ENCODE measurements at regions not wholly inside any gene's neighbourhood (a gene's known extent, or its start where the extent isn't known, plus 50 kb on each side); places are given as distances from the start of the nearest gene placed in this dataset.

- Histone ChIP-seq H4K20me1 (no peaks in the 10 kb centered on the region), H3K4me2 (peak overlapping the region in 2 of 11 experiments; percentile 4 to 11; a peak in 2 of 22 replicates), H3K27me3 (no peaks in the 10 kb centered on the region), H3K36me3 (no peaks in the 10 kb centered on the region), H3K27ac (no peak overlapping the region), H3K4me1 (peaks cover 0 to 10% (median 9%) of the 10 kb centered on the region in 10 experiments; a peak in 11 of 20 replicates), H3K9ac (no peak overlapping the region), H3K9me3 (replicated peaks in 1 of 11) (no peaks in the 10 kb centered on the region), H3K4me3 (no peak overlapping the region)
- TF ChIP-seq Cebpa-rat (IDR thresholded peaks at IDR 0.05): no peak
These were observed 167.8 kb upstream of the TUT7 start for GRCh38 chr9:86521977-86522376.

- no peaks in the 10 kb centered on the region for H3K36me3 ChIP-seq
- TF ChIP-seq Cebpa-rat (IDR thresholded peaks at IDR 0.05): no peak
- peaks cover 0 to 10% (median 9%) of the 10 kb centered on the region in 10 experiments; a peak in 11 of 20 replicates for H3K4me1 ChIP-seq
- H3K4me3 ChIP-seq: no peak overlapping the region
- 0 out of 22 replicates have a peak overlapping the region, but pooled peaks of 1 of the 11 experiments have one; percentile 4 for H3K4me2 ChIP-seq
- H3K27ac ChIP-seq: no peak overlapping the region
- peaks cover 0 to 4% (median 0%) of the 10 kb centered on the region in 11 experiments; a peak in 1 of 22 replicates for H3K9me3 ChIP-seq (replicated peaks in 1 of 11)
- H3K9ac ChIP-seq: no peak overlapping the region
- H4K20me1 ChIP-seq: no peaks in the 10 kb centered on the region
- no peaks in the 10 kb centered on the region for H3K27me3 ChIP-seq
These were observed 167.1 kb upstream of the TUT7 start for GRCh38 chr9:86521322-86521721.

GRCh38 chr9:86519066-86519615 is 164.9 kb upstream of the TUT7 start:
- no peaks in the 10 kb centered on the region for H4K20me1 ChIP-seq
- TF ChIP-seq Cebpa-rat (IDR thresholded peaks at IDR 0.05): no peak
- H3K27ac ChIP-seq: no peak overlapping the region
- H3K9ac ChIP-seq: no peak overlapping the region
- no peaks in the 10 kb centered on the region for H3K36me3 ChIP-seq
- peaks cover 0 to 4% (median 0%) of the 10 kb centered on the region in 11 experiments; a peak in 1 of 22 replicates for H3K9me3 ChIP-seq (replicated peaks in 1 of 11)
- peaks cover 0 to 20% (median 9%) of the 10 kb centered on the region in 10 experiments; a peak in 11 of 20 replicates for H3K4me1 ChIP-seq
- H3K4me3 ChIP-seq: no peak overlapping the region
- H3K27me3 ChIP-seq: no peaks in the 10 kb centered on the region
- peak overlapping the region in 2 of 11 experiments; percentile 10 to 21; a peak in 2 of 22 replicates for H3K4me2 ChIP-seq

- Histone ChIP-seq H3K4me2 (no peak overlapping the region), H3K9me3 (replicated peaks in 1 of 11) (peaks cover 0 to 4% (median 0%) of the 10 kb centered on the region in 11 experiments; a peak in 1 of 22 replicates), H3K27me3 (no peaks in the 10 kb centered on the region), H3K4me1 (peaks cover 0 to 23% (median 9%) of the 10 kb centered on the region in 10 experiments; a peak in 11 of 20 replicates), H3K9ac (no peak overlapping the region), H3K4me3 (no peak overlapping the region), H4K20me1 (no peaks in the 10 kb centered on the region), H3K27ac (no peak overlapping the region), H3K36me3 (no peaks in the 10 kb centered on the region)
- no peak for TF ChIP-seq Cebpa-rat (IDR thresholded peaks at IDR 0.05)
These were observed 163.3 kb upstream of the TUT7 start for GRCh38 chr9:86517475-86517874.

GRCh38 chr9:86516564-86516963 is 162.4 kb upstream of the TUT7 start:
- H3K4me2 ChIP-seq: no peak overlapping the region
- H3K4me3 ChIP-seq: no peak overlapping the region
- H3K36me3 ChIP-seq: no peaks in the 10 kb centered on the region
- peaks cover 0 to 14% (median 9%) of the 10 kb centered on the region in 10 experiments; a peak in 11 of 20 replicates for H3K4me1 ChIP-seq
- H4K20me1 ChIP-seq: no peaks in the 10 kb centered on the region
- peaks cover 0 to 4% (median 0%) of the 10 kb centered on the region in 11 experiments; a peak in 1 of 22 replicates for H3K9me3 ChIP-seq (replicated peaks in 1 of 11)
- no peaks in the 10 kb centered on the region for H3K27me3 ChIP-seq
- TF ChIP-seq Cebpa-rat (IDR thresholded peaks at IDR 0.05): no peak
- no peak overlapping the region for H3K9ac ChIP-seq
- H3K27ac ChIP-seq: no peak overlapping the region

GRCh38 chr9:86515221-86515620 is 161.0 kb upstream of the TUT7 start:
- TF ChIP-seq Cebpa-rat (IDR thresholded peaks at IDR 0.05): no peak

GRCh38 chr9:86513429-86513828 is 159.2 kb upstream of the TUT7 start:
- no peak overlapping the region for H3K4me2 ChIP-seq
- H3K9ac ChIP-seq: no peak overlapping the region
- H3K4me1 ChIP-seq: peaks cover 0 to 13% (median 5%) of the 10 kb centered on the region in 10 experiments; a peak in 11 of 20 replicates
- no peak overlapping the region for H3K4me3 ChIP-seq
- no peaks in the 10 kb centered on the region for H3K36me3 ChIP-seq
- no peaks in the 10 kb centered on the region for H3K27me3 ChIP-seq
- no peak for TF ChIP-seq Cebpa-rat (IDR thresholded peaks at IDR 0.05)
- H4K20me1 ChIP-seq: no peaks in the 10 kb centered on the region
- peaks cover 0 to 4% (median 0%) of the 10 kb centered on the region in 11 experiments; a peak in 1 of 22 replicates for H3K9me3 ChIP-seq (replicated peaks in 1 of 11)
- no peak overlapping the region for H3K27ac ChIP-seq

More at GRCh38 chr9:86515221-86515620, 161.0 kb upstream of the TUT7 start:
- Histone ChIP-seq H3K4me3 (no peak overlapping the region), H3K9me3 (replicated peaks in 1 of 11) (peaks cover 0 to 4% (median 0%) of the 10 kb centered on the region in 11 experiments; a peak in 1 of 22 replicates), H3K36me3 (no peaks in the 10 kb centered on the region), H3K27ac (no peak overlapping the region), H3K27me3 (no peaks in the 10 kb centered on the region), H4K20me1 (no peaks in the 10 kb centered on the region), H3K4me1 (peaks cover 0 to 13% (median 9%) of the 10 kb centered on the region in 10 experiments; a peak in 11 of 20 replicates), H3K4me2 (peak overlapping the region in 2 of 11 experiments; percentile 4 to 24; a peak in 2 of 22 replicates), H3K9ac (no peak overlapping the region)

- no peak overlapping the region for H3K4me2 ChIP-seq
- no peak overlapping the region for H3K9ac ChIP-seq
- no peak overlapping the region for H3K4me3 ChIP-seq
- H3K27me3 ChIP-seq: no peaks in the 10 kb centered on the region
- no peaks in the 10 kb centered on the region for H4K20me1 ChIP-seq
- peaks cover 0 to 4% (median 0%) of the 10 kb centered on the region in 11 experiments; a peak in 1 of 22 replicates for H3K9me3 ChIP-seq (replicated peaks in 1 of 11)
- no peak overlapping the region for H3K27ac ChIP-seq
- H3K36me3 ChIP-seq: no peaks in the 10 kb centered on the region
- no peak for TF ChIP-seq Cebpa-rat (IDR thresholded peaks at IDR 0.05)
- peaks cover 0 to 13% (median 0%) of the 10 kb centered on the region in 10 experiments; a peak in 4 of 20 replicates for H3K4me1 ChIP-seq
These were observed 158.7 kb upstream of the TUT7 start for GRCh38 chr9:86512929-86513328.

- H3K27me3 ChIP-seq: no peaks in the 10 kb centered on the region
- no peak overlapping the region for H3K27ac ChIP-seq
- H3K4me2 ChIP-seq: no peak overlapping the region
- H3K4me1 ChIP-seq: peaks cover 0 to 13% (median 0%) of the 10 kb centered on the region in 10 experiments; a peak in 3 of 20 replicates
- H3K9ac ChIP-seq: no peak overlapping the region
- no peaks in the 10 kb centered on the region for H3K36me3 ChIP-seq
- H3K4me3 ChIP-seq: no peak overlapping the region
- H3K9me3 ChIP-seq (replicated peaks in 1 of 11): peaks cover 0 to 4% (median 0%) of the 10 kb centered on the region in 11 experiments; a peak in 1 of 22 replicates
- no peak for TF ChIP-seq Cebpa-rat (IDR thresholded peaks at IDR 0.05)
- no peaks in the 10 kb centered on the region for H4K20me1 ChIP-seq
These were observed 157.6 kb upstream of the TUT7 start for GRCh38 chr9:86511614-86512360.

Data from BLaER1 treated with 17β-estradiol and CSF1 and Interleukin-3, amounts not matched to agents 10 nM and 100 nM (cell line).